ENCODE measurements at regions not wholly inside any gene's neighbourhood (a gene's known extent, or its start where the extent isn't known, plus 50 kb on each side); places are given as distances from the start of the nearest gene placed in this dataset.

GRCh38 chr10:125216861-125217260 is 56.5 kb upstream of the CTBP2 start:
- no peak for DNase-seq (ENCODE audit: low read depth in 2 of 2)

- DNase-seq (ENCODE audit: low read depth in 2 of 2) = no peak
Measured at GRCh38 chr10:125216309-125216708, 55.9 kb upstream of the CTBP2 start.

- DNase-seq (ENCODE audit: low read depth in 2 of 2) = no peak
Measured at GRCh38 chr10:125214283-125214570, 53.9 kb upstream of the CTBP2 start.

- DNase-seq (ENCODE audit: low read depth in 2 of 2) = no peak
Measured at GRCh38 chr10:125213541-125214282, 53.3 kb upstream of the CTBP2 start.

GRCh38 chr10:125212150-125212809 is 51.9 kb upstream of the CTBP2 start:
- no peak for DNase-seq (ENCODE audit: low read depth in 2 of 2)
